ENCODE measurements at regions not wholly inside any gene's neighbourhood (a gene's known extent, or its start where the extent isn't known, plus 50 kb on each side); places are given as distances from the start of the nearest gene placed in this dataset.

GRCh38 chr13:24004971-24005370 lies 107.7 kb upstream of the C1QTNF9B start:
- H3K4me3 ChIP-seq (ENCODE audit: low read length), result no peak overlapping the region
- no peak for DNase-seq (ENCODE audit: low read depth, low spot score)

GRCh38 chr13:24005755-24006281 lies 108.5 kb upstream of the C1QTNF9B start:
- DNase-seq (ENCODE audit: low read depth, low spot score), result no peak
- no peak overlapping the region for H3K4me3 ChIP-seq (ENCODE audit: low read length)

GRCh38 chr13:24006520-24007248 lies 109.4 kb upstream of the C1QTNF9B start:
- DNase-seq (ENCODE audit: low read depth, low spot score), result no peak
- H3K4me3 ChIP-seq (ENCODE audit: low read length), result no peak overlapping the region

GRCh38 chr13:24007979-24008620 lies 110.8 kb upstream of the C1QTNF9B start:
- DNase-seq (ENCODE audit: low read depth, low spot score), result no peak
- H3K4me3 ChIP-seq (ENCODE audit: low read length), result no peak overlapping the region

GRCh38 chr13:24008679-24009078 lies 111.4 kb upstream of the C1QTNF9B start:
- DNase-seq (ENCODE audit: low read depth, low spot score), result no peak
- no peak overlapping the region for H3K4me3 ChIP-seq (ENCODE audit: low read length)

- no peak for DNase-seq (ENCODE audit: low read depth, low spot score)
- no peak overlapping the region for H3K4me3 ChIP-seq (ENCODE audit: low read length)
Observed at GRCh38 chr13:24011266-24011665, 114.0 kb upstream of the C1QTNF9B start.

GRCh38 chr13:24012648-24013047 lies 115.3 kb upstream of the C1QTNF9B start:
- no peak overlapping the region for H3K4me3 ChIP-seq (ENCODE audit: low read length)
- no peak for DNase-seq (ENCODE audit: low read depth, low spot score)

- H3K4me3 ChIP-seq (ENCODE audit: low read length), result no peak overlapping the region
- DNase-seq (ENCODE audit: low read depth, low spot score), result no peak
Observed at GRCh38 chr13:24013189-24013588, 115.9 kb upstream of the C1QTNF9B start.

- no peak overlapping the region for H3K4me3 ChIP-seq (ENCODE audit: low read length)
- no peak for DNase-seq (ENCODE audit: low read depth, low spot score)
Observed at GRCh38 chr13:24016046-24016445, 118.7 kb upstream of the C1QTNF9B start.

- no peak for DNase-seq (ENCODE audit: low read depth, low spot score)
- H3K4me3 ChIP-seq (ENCODE audit: low read length), result no peak overlapping the region
Observed at GRCh38 chr13:24022568-24022967, 125.3 kb upstream of the C1QTNF9B start.

- no peak overlapping the region for H3K4me3 ChIP-seq (ENCODE audit: low read length)
- no peak for DNase-seq (ENCODE audit: low read depth, low spot score)
Observed at GRCh38 chr13:24023073-24023472, 125.8 kb upstream of the C1QTNF9B start.

- no peak for DNase-seq (ENCODE audit: low read depth, low spot score)
- H3K4me3 ChIP-seq (ENCODE audit: low read length), result no peak overlapping the region
Observed at GRCh38 chr13:24027494-24027893, 130.2 kb upstream of the C1QTNF9B start.

GRCh38 chr13:24032252-24032651 lies 128.3 kb upstream of the SPATA13 start:
- H3K4me3 ChIP-seq (ENCODE audit: low read length), result no peak overlapping the region
- no peak for DNase-seq (ENCODE audit: low read depth, low spot score)

GRCh38 chr13:24032674-24033073 lies 127.8 kb upstream of the SPATA13 start:
- no peak for DNase-seq (ENCODE audit: low read depth, low spot score)
- H3K4me3 ChIP-seq (ENCODE audit: low read length), result no peak overlapping the region

- DNase-seq (ENCODE audit: low read depth, low spot score), result no peak
- H3K4me3 ChIP-seq (ENCODE audit: low read length), result no peak overlapping the region
Observed at GRCh38 chr13:24033527-24034302, 126.8 kb upstream of the SPATA13 start.

GRCh38 chr13:24035411-24035810 lies 125.1 kb upstream of the SPATA13 start:
- no peak for DNase-seq (ENCODE audit: low read depth, low spot score)
- H3K4me3 ChIP-seq (ENCODE audit: low read length), result no peak overlapping the region

GRCh38 chr13:24036115-24036514 lies 124.4 kb upstream of the SPATA13 start:
- no peak overlapping the region for H3K4me3 ChIP-seq (ENCODE audit: low read length)
- no peak for DNase-seq (ENCODE audit: low read depth, low spot score)

GRCh38 chr13:24038405-24038804 lies 122.1 kb upstream of the SPATA13 start:
- H3K4me3 ChIP-seq (ENCODE audit: low read length), result no peak overlapping the region
- DNase-seq (ENCODE audit: low read depth, low spot score), result no peak

GRCh38 chr13:24038841-24039330 lies 121.6 kb upstream of the SPATA13 start:
- no peak overlapping the region for H3K4me3 ChIP-seq (ENCODE audit: low read length)
- DNase-seq (ENCODE audit: low read depth, low spot score), result no peak
